GM23338 (cell line): ENCODE measurements at regions not wholly inside any gene's neighbourhood (a gene's known extent, or its start where the extent isn't known, plus 50 kb on each side); places are given as distances from the start of the nearest gene placed in this dataset.

Experiments
- ATAC-seq: fragments of 200-7000 bp; cut with Tn5 transposase; 3 replicates; pipeline ENCODE4 v1.9.1; 2020
- DNase-seq: peaks from one replicate; pipeline ENCODE4 v3.0.0-alpha.2; 2015; ENCODE audit warnings: low spot score
- H2AFZ ChIP-seq: fragments of 200-600 bp; sonication (generic); 2 replicates; pipeline ENCODE4 v1.8.0; 2016; ENCODE audit warnings: antibody characterized with exemption, mild to moderate bottlenecking, moderate library complexity
- H3F3A ChIP-seq: fragments of 200-600 bp; sonication (generic); replicated peaks from 2 replicates; pipeline ENCODE4 v1.8.0; 2017; ENCODE audit warnings: antibody characterized with exemption, mixed run types, low read depth
- H3K27ac ChIP-seq: fragments of 200-600 bp; sonication (generic); 2 replicates; pipeline ENCODE4 v1.6.1; 2016; ENCODE audit warnings: low read depth
- H3K27me3 ChIP-seq: fragments of 200-600 bp; sonication (generic); 2 replicates; pipeline ENCODE4 v1.8.0; 2016; ENCODE audit warnings: mild to moderate bottlenecking, mixed run types, moderate library complexity; ENCODE audit not compliant: insufficient read depth
- H3K36me3 ChIP-seq: fragments of 200-600 bp; sonication (generic); 2 replicates; pipeline ENCODE4 v1.8.0; 2016; ENCODE audit warnings: mild to moderate bottlenecking; ENCODE audit not compliant: insufficient read depth
- H3K4me1 ChIP-seq: fragments of 200-600 bp; sonication (generic); 2 replicates; pipeline ENCODE4 v1.8.0; 2016; ENCODE audit warnings: mild to moderate bottlenecking, moderate library complexity; ENCODE audit not compliant: insufficient read depth
- H3K4me2 ChIP-seq: fragments of 200-600 bp; sonication (generic); 2 replicates; pipeline ENCODE4 v1.7.1; 2017; ENCODE audit warnings: mixed run types
- H3K4me3 ChIP-seq: fragments of 200-600 bp; sonication (generic); 2 replicates; pipeline ENCODE4 v1.6.1; 2016; ENCODE audit warnings: mixed run types
- H3K79me2 ChIP-seq: fragments of 200-600 bp; sonication (generic); replicated peaks from 2 replicates; pipeline ENCODE4 v1.8.0; 2017; ENCODE audit warnings: mild to moderate bottlenecking; ENCODE audit not compliant: insufficient read depth
- H3K9me2 ChIP-seq: fragments of 200-600 bp; sonication (generic); 2 replicates; pipeline ENCODE4 v1.8.0; 2017; ENCODE audit not compliant: insufficient read depth
- H4K20me1 ChIP-seq: fragments of 200-600 bp; sonication (generic); replicated peaks from 2 replicates; pipeline ENCODE4 v1.8.0; 2017; ENCODE audit warnings: mild to moderate bottlenecking; ENCODE audit not compliant: insufficient read depth
- H3K27ac Mint-ChIP-seq: 2 replicates; pipeline ENCODE4 v1.8.0; 2020; ENCODE audit warnings: inconsistent platforms, mild to moderate bottlenecking, moderate library complexity, mixed read lengths
- H3K27me3 Mint-ChIP-seq: 3 replicates; pipeline ENCODE4 v1.8.0; 2022; ENCODE audit warnings: low read depth, mild to moderate bottlenecking, moderate library complexity, mixed read lengths, inconsistent platforms; ENCODE audit not compliant: insufficient read depth, poor library complexity
- H3K36me3 Mint-ChIP-seq: 3 replicates; pipeline ENCODE4 v1.8.0; 2021; ENCODE audit warnings: low read depth, mild to moderate bottlenecking, inconsistent platforms, moderate library complexity, mixed read lengths
- H3K4me1 Mint-ChIP-seq: 3 replicates; pipeline ENCODE4 v1.8.0; 2020; ENCODE audit warnings: mild to moderate bottlenecking, inconsistent platforms, mixed read lengths
- H3K4me3 Mint-ChIP-seq: 3 replicates; pipeline ENCODE4 v1.8.0; 2021; ENCODE audit warnings: moderate library complexity, mild to moderate bottlenecking, inconsistent platforms, mixed read lengths
- H3K9me3 Mint-ChIP-seq: 3 replicates; pipeline ENCODE4 v1.8.0; 2020; ENCODE audit warnings: moderate library complexity, mild to moderate bottlenecking, inconsistent platforms, mixed read lengths
- CREB1 ChIP-seq: fragments of 250-450 bp; sonication (Bioruptor Pico); IDR thresholded peaks from 2 replicates; pipeline ENCODE4 v1.5.0; 2020; ENCODE audit warnings: low read depth, mild to moderate bottlenecking, moderate library complexity
- EZH2 ChIP-seq: fragments of 200-600 bp; sonication (generic); IDR thresholded peaks from one replicate; pipeline ENCODE4 v1.8.0; 2017; ENCODE audit warnings: antibody characterized with exemption, mild to moderate bottlenecking, low read depth; ENCODE audit not compliant: unreplicated experiment
- EZH2phosphoT487 ChIP-seq: fragments of 200-600 bp; sonication (generic); IDR thresholded peaks from one replicate; pipeline ENCODE4 v1.8.1; 2018; ENCODE audit warnings: antibody characterized with exemption; ENCODE audit not compliant: unreplicated experiment
- JUNB ChIP-seq: IDR thresholded peaks from one replicate; pipeline ENCODE4 v1.6.1; 2016; ENCODE audit warnings: antibody characterized with exemption; ENCODE audit not compliant: unreplicated experiment
- NANOG ChIP-seq: IDR thresholded peaks from 2 replicates; pipeline ENCODE4 v1.6.1; 2016; ENCODE audit warnings: antibody characterized with exemption, borderline replicate concordance
- STAT1 ChIP-seq: IDR thresholded peaks from one replicate; pipeline ENCODE4 v1.6.1; 2016; ENCODE audit warnings: antibody characterized with exemption; ENCODE audit not compliant: unreplicated experiment
- ZNF114 ChIP-seq: fragments of 250-450 bp; sonication (Bioruptor Pico); IDR thresholded peaks from 2 replicates; pipeline ENCODE4 v1.5.0; 2020; ENCODE audit warnings: mild to moderate bottlenecking, moderate library complexity
- ZNF331 ChIP-seq: fragments of 250-450 bp; sonication (Bioruptor Pico); IDR thresholded peaks from 2 replicates; pipeline ENCODE4 v1.5.0; 2020; ENCODE audit warnings: low read depth, mild to moderate bottlenecking, moderate library complexity
- ZNF462 ChIP-seq: fragments of 250-450 bp; sonication (Bioruptor Pico); IDR thresholded peaks from 2 replicates; pipeline ENCODE4 v1.5.0; 2020; ENCODE audit warnings: mild to moderate bottlenecking, moderate library complexity

- TF ChIP-seq ZNF462 (CRISPR knock-in tag), result no peak
- no peak for TF ChIP-seq EZH2
- TF ChIP-seq CREB1 (CRISPR knock-in tag), result no peak
- no peak for TF ChIP-seq STAT1
- no peak for TF ChIP-seq ZNF114 (CRISPR knock-in tag)
- no peak for TF ChIP-seq JUNB
Measured at GRCh38 chr4:56235011-56235410, 152.3 kb downstream of the AASDH start (continued).

- H3K36me3 ChIP-seq, result no peaks in the 10 kb centered on the region
- ATAC-seq, result no peak
- DNase-seq, result no peak
Measured at GRCh38 chr4:56234098-56234497, 153.2 kb downstream of the AASDH start.

More at GRCh38 chr4:56234098-56234497, 153.2 kb downstream of the AASDH start:
- Mint-ChIP-seq H3K27ac (no peak overlapping the region), H3K4me1 (no peaks in the 10 kb centered on the region), H3K9me3 (peaks cover 8% of the 10 kb centered on the region), H3K36me3 (peaks cover 25% of the 10 kb centered on the region), H3K27me3 (peaks cover 3% of the 10 kb centered on the region), H3K4me3 (no peak overlapping the region)
- Histone ChIP-seq H3K4me2 (no peak overlapping the region), H3K4me3 (no peak overlapping the region), H3F3A (no peaks in the 10 kb centered on the region), H3K27ac (no peak overlapping the region), H3K27me3 (no peaks in the 10 kb centered on the region), H2AFZ (no peak overlapping the region), H3K4me1 (no peaks in the 10 kb centered on the region), H3K79me2 (no peaks in the 10 kb centered on the region), H3K9me2 (no peaks in the 10 kb centered on the region), H4K20me1 (no peaks in the 10 kb centered on the region)
- no peak for TF ChIP-seq NANOG
- no peak for TF ChIP-seq EZH2phosphoT487
- TF ChIP-seq ZNF462 (CRISPR knock-in tag), result no peak
- TF ChIP-seq ZNF331 (CRISPR knock-in tag), result no peak
